ENCODE measurements at regions not wholly inside any gene's neighbourhood (a gene's known extent, or its start where the extent isn't known, plus 50 kb on each side); places are given as distances from the start of the nearest gene placed in this dataset.

- no peak overlapping the region for H3K27ac ChIP-seq
- TF ChIP-seq ZFX (IDR thresholded peaks at IDR 0.05; ENCODE audit: borderline replicate concordance) = no peak
- TF ChIP-seq, protein P1, sequence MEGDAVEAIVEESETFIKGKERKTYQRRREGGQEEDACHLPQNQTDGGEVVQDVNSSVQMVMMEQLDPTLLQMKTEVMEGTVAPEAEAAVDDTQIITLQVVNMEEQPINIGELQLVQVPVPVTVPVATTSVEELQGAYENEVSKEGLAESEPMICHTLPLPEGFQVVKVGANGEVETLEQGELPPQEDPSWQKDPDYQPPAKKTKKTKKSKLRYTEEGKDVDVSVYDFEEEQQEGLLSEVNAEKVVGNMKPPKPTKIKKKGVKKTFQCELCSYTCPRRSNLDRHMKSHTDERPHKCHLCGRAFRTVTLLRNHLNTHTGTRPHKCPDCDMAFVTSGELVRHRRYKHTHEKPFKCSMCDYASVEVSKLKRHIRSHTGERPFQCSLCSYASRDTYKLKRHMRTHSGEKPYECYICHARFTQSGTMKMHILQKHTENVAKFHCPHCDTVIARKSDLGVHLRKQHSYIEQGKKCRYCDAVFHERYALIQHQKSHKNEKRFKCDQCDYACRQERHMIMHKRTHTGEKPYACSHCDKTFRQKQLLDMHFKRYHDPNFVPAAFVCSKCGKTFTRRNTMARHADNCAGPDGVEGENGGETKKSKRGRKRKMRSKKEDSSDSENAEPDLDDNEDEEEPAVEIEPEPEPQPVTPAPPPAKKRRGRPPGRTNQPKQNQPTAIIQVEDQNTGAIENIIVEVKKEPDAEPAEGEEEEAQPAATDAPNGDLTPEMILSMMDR (IDR thresholded peaks at IDR 0.05) = no peak
Observed at GRCh38 chr9:90948156-90948555, 146.5 kb downstream of the SYK start.

DNA sequence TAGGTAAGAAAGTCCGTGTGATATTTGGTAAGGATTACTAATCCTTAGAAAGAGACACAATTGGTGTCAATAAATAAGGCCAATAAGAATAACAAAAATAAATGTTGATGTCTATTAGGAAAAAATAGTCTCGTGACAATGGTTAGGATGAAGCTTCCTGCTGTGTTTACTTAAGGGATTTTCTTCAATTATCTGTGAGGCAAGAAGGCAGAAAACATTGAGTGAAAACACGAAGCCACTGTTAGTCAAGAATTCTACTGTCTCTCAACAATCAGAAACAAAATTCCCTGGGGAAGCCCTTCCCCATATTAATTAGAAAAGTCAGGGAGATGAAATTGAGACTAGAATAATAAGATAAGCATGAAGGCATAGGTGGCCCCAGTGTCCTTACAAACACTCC is 149.0 kb downstream of the SYK start:
- TF ChIP-seq ZFX (IDR thresholded peaks at IDR 0.05; ENCODE audit: borderline replicate concordance) = no peak
- TF ChIP-seq, protein P1 (IDR thresholded peaks at IDR 0.05) = no peak
- no peak overlapping the region for H3K27ac ChIP-seq

GRCh38 chr9:90953200-90953599 is 151.6 kb downstream of the SYK start:
- H3K27ac ChIP-seq = no peak overlapping the region

GRCh38 chr9:90953805-90954204 is 152.2 kb downstream of the SYK start:
- no peak overlapping the region for H3K27ac ChIP-seq
- TF ChIP-seq ZFX (IDR thresholded peaks at IDR 0.05; ENCODE audit: borderline replicate concordance) = no peak
- TF ChIP-seq, protein P1 (IDR thresholded peaks at IDR 0.05) = no peak

More at GRCh38 chr9:90953200-90953599, 151.6 kb downstream of the SYK start:
- TF ChIP-seq, protein P1 (IDR thresholded peaks at IDR 0.05) = no peak
- TF ChIP-seq ZFX (IDR thresholded peaks at IDR 0.05; ENCODE audit: borderline replicate concordance) = no peak

- H3K27ac ChIP-seq = no peak overlapping the region
- no peak for TF ChIP-seq ZFX (IDR thresholded peaks at IDR 0.05; ENCODE audit: borderline replicate concordance)
- TF ChIP-seq, protein P1 (IDR thresholded peaks at IDR 0.05) = no peak
Observed at GRCh38 chr9:90956026-90956810, 154.6 kb downstream of the SYK start.

- no peak overlapping the region for H3K27ac ChIP-seq
- no peak for TF ChIP-seq ZFX (IDR thresholded peaks at IDR 0.05; ENCODE audit: borderline replicate concordance)
- TF ChIP-seq, protein P1 (IDR thresholded peaks at IDR 0.05) = no peak
Observed at GRCh38 chr9:90958328-90958727, 156.7 kb downstream of the SYK start.

DNA sequence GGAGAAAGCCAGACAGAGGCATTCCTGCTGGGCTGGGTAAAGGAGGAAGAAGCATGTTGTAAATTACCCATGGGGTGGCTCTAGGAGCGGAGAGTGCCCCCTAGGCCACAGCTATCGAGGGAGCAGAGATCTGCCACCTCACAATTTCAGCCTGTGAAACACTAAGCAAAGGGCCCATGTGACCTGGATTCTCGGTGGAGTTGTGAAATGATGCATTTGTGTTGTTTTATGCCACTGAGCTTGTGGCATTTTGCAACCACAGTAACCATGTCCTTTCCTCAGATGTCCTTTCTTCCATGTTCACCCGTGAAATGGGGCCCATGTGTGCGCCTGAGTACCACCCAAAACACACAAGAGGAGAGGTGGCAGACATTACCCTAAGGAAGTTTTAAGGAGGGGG is 159.3 kb downstream of the SYK start:
- H3K27ac ChIP-seq = no peak overlapping the region
- TF ChIP-seq, protein P1 (IDR thresholded peaks at IDR 0.05) = no peak

Data from 22Rv1 (cell line).